GM10266 (cell line): ENCODE measurements at regions not wholly inside any gene's neighbourhood (a gene's known extent, or its start where the extent isn't known, plus 50 kb on each side); places are given as distances from the start of the nearest gene placed in this dataset.

ENCODE experiments used
- DNase-seq: peaks from one replicate; pipeline ENCODE4 v3.0.0; 2012; ENCODE audit errors: extremely low spot score
- TF ChIP-seq, protein P1 (sequence below): IDR thresholded peaks from 2 replicates; pipeline ENCODE4 v1.5.1; 2012; ENCODE audit warnings: mild to moderate bottlenecking, low read depth; ENCODE audit not compliant: control insufficient read depth, insufficient read depth; ENCODE audit errors: missing control alignments

DNA sequence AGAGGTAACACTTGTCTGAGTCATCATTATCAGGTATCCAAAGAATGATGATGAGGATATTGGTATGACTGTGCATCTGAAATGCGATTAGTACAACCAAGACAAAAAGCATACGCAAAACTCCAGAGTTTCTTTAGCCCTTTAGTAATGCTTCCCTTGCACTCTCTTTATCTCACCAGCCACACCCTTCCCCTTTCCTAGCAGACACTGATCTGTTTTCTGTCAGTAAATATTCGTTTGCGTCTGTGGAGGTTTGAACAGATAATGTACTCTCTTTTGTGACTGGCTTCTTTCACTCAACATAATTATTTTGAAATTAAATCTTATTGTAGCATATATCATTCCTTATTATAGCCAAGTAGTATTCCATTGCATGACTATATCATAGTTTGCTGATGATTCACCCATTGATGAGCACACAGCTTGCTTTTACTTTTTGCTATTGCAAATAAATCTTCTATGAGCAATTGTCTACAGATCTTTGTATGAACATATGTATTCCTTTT, 775.7 kb downstream of the SLC6A15 start:
- no peak for DNase-seq
- TF ChIP-seq, protein P1, sequence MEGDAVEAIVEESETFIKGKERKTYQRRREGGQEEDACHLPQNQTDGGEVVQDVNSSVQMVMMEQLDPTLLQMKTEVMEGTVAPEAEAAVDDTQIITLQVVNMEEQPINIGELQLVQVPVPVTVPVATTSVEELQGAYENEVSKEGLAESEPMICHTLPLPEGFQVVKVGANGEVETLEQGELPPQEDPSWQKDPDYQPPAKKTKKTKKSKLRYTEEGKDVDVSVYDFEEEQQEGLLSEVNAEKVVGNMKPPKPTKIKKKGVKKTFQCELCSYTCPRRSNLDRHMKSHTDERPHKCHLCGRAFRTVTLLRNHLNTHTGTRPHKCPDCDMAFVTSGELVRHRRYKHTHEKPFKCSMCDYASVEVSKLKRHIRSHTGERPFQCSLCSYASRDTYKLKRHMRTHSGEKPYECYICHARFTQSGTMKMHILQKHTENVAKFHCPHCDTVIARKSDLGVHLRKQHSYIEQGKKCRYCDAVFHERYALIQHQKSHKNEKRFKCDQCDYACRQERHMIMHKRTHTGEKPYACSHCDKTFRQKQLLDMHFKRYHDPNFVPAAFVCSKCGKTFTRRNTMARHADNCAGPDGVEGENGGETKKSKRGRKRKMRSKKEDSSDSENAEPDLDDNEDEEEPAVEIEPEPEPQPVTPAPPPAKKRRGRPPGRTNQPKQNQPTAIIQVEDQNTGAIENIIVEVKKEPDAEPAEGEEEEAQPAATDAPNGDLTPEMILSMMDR: no peak

DNA sequence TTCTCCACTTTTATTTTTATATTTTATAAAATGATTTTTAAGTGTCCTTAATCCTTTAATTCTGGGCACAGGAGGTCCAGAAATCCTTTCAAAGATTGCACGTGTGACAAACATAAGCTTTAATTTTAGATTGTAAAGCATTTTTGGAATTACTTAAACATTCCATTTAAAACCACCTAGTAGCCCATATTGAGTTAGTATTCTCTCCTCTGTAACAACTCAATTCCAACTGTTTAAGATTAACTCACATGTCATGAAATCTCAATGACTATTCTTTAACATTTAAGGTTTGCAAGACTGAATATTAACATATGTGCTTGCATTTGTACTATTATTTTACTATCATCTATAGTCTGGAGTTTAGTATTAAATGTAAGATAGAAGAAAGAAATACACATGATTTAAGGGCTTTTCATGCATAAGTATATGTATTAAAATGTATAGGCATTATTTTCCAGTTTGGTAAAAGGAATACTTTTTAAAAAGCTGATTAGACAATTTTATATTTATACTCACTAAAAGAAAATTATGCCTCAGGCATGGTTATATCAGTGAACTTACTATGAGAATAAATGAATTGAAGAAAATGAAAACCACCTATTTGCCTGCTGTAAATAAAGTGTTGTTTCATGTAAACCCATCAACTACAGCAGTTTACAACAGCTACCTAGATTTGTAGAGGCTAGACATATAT, 776.9 kb downstream of the SLC6A15 start:
- no peak for DNase-seq

GRCh38 chr12:84134797-84135366, 777.7 kb downstream of the SLC6A15 start:
- DNase-seq: no peak
- TF ChIP-seq, protein P1: no peak

More for the DNA sequence above, 776.9 kb downstream of the SLC6A15 start:
- TF ChIP-seq, protein P1: no peak

DNA sequence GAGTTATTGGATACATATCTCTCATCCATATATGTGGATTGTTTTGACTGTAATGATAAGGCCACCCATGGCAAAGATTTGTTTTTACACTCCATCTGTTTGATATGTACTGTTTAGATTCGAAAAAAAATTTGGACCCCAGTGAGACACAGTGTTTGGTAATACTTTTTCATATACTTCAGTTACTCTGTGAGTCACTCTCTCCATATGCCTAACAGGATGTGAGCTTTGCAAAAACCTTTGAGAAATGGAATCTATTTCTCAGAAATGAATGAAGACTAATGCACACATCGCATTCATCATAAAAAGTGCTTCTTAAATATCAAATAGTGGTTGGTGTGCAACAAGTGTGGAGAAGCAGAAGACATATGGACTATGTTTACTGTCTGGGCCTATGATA, 781.5 kb downstream of the SLC6A15 start:
- no peak for DNase-seq
- TF ChIP-seq, protein P1: no peak

GRCh38 chr12:84128117-84128991, 784.2 kb downstream of the SLC6A15 start:
- no peak for DNase-seq

DNA sequence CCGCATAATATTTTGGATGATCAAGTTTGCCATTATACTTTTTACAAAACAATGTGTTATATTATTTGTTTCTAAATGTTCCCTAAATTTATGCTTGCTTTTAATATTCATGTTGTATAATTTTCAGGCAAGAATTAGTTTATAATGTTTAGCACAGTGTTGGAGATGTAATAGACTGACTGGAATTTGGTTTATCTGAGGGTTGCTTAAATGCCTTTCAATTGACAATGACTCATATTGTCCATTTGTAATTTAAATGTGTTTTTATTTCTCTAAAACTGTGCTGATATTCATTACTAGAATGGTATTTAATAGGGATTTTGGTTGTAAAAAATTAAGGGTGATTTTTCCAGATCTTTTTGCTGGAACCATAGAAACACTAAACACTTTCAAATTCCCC, 788.4 kb downstream of the SLC6A15 start:
- TF ChIP-seq, protein P1: no peak
- no peak for DNase-seq

More at GRCh38 chr12:84128117-84128991, 784.2 kb downstream of the SLC6A15 start:
- TF ChIP-seq, protein P1: no peak
